ENCODE measurements at regions not wholly inside any gene's neighbourhood (a gene's known extent, or its start where the extent isn't known, plus 50 kb on each side); places are given as distances from the start of the nearest gene placed in this dataset.

DNA sequence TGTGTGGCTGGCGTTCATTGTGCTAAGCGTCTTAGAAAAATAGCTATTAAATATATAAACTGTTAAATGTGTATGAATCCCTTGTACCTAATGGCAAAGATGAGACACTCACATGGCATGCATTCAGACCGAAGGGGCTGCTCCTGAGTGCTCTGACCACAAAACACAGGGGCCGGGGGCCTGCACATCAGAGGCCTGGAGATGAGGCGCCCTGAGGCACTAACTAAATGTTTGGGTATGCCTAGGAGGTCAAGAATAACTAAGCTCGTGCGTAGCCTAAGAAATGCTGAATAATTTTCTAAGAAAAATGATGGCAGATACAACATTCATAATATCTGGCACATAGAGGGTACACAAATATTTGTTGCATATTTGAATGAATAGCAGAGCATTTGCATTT, 92.5 kb downstream of the PSMB1 start:
- H3K4me1 Mint-ChIP-seq (ENCODE audit: low read depth, unreplicated experiment): peaks cover 4% of the 10 kb centered on the region
- TF ChIP-seq, protein P1, sequence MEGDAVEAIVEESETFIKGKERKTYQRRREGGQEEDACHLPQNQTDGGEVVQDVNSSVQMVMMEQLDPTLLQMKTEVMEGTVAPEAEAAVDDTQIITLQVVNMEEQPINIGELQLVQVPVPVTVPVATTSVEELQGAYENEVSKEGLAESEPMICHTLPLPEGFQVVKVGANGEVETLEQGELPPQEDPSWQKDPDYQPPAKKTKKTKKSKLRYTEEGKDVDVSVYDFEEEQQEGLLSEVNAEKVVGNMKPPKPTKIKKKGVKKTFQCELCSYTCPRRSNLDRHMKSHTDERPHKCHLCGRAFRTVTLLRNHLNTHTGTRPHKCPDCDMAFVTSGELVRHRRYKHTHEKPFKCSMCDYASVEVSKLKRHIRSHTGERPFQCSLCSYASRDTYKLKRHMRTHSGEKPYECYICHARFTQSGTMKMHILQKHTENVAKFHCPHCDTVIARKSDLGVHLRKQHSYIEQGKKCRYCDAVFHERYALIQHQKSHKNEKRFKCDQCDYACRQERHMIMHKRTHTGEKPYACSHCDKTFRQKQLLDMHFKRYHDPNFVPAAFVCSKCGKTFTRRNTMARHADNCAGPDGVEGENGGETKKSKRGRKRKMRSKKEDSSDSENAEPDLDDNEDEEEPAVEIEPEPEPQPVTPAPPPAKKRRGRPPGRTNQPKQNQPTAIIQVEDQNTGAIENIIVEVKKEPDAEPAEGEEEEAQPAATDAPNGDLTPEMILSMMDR (IDR thresholded peaks at IDR 0.05; ENCODE audit: partially characterized antibody, unreplicated experiment): no peak
- no peak overlapping the region for H3K4me3 Mint-ChIP-seq (ENCODE audit: unreplicated experiment)
- no peak for DNase-seq
- no peaks in the 10 kb centered on the region for H3K36me3 Mint-ChIP-seq (ENCODE audit: unreplicated experiment)
- peaks cover 8% of the 10 kb centered on the region for H3K27me3 Mint-ChIP-seq (ENCODE audit: unreplicated experiment)
- no peaks in the 10 kb centered on the region for H3K9me3 Mint-ChIP-seq (ENCODE audit: unreplicated experiment)
- no peak overlapping the region for H3K27ac Mint-ChIP-seq (ENCODE audit: unreplicated experiment)

- H3K9me3 Mint-ChIP-seq (ENCODE audit: unreplicated experiment): peaks cover 3% of the 10 kb centered on the region
- peaks cover 8% of the 10 kb centered on the region for H3K27me3 Mint-ChIP-seq (ENCODE audit: unreplicated experiment)
- TF ChIP-seq, protein P1 (IDR thresholded peaks at IDR 0.05; ENCODE audit: partially characterized antibody, unreplicated experiment): no peak
- no peak overlapping the region for H3K4me3 Mint-ChIP-seq (ENCODE audit: unreplicated experiment)
- H3K4me1 Mint-ChIP-seq (ENCODE audit: low read depth, unreplicated experiment): peaks cover 8% of the 10 kb centered on the region
- H3K36me3 Mint-ChIP-seq (ENCODE audit: unreplicated experiment): no peaks in the 10 kb centered on the region
- H3K27ac Mint-ChIP-seq (ENCODE audit: unreplicated experiment): no peak overlapping the region
- DNase-seq: no peak
These were observed 93.7 kb downstream of the PSMB1 start for GRCh38 chr6:170459451-170459850.

- no peak overlapping the region for H3K27ac Mint-ChIP-seq (ENCODE audit: unreplicated experiment)
- H3K4me3 Mint-ChIP-seq (ENCODE audit: unreplicated experiment): no peak overlapping the region
- H3K9me3 Mint-ChIP-seq (ENCODE audit: unreplicated experiment): peaks cover 3% of the 10 kb centered on the region
- no peaks in the 10 kb centered on the region for H3K36me3 Mint-ChIP-seq (ENCODE audit: unreplicated experiment)
- peaks cover 11% of the 10 kb centered on the region for H3K27me3 Mint-ChIP-seq (ENCODE audit: unreplicated experiment)
- TF ChIP-seq, protein P1 (IDR thresholded peaks at IDR 0.05; ENCODE audit: partially characterized antibody, unreplicated experiment): no peak
- peaks cover 18% of the 10 kb centered on the region for H3K4me1 Mint-ChIP-seq (ENCODE audit: low read depth, unreplicated experiment)
- DNase-seq: no peak
These were observed 96.0 kb downstream of the PSMB1 start for GRCh38 chr6:170456886-170457698.

Measured in glutamatergic neuron (in vitro differentiated cells).